WI38 (cell line): ENCODE measurements at regions not wholly inside any gene's neighbourhood (a gene's known extent, or its start where the extent isn't known, plus 50 kb on each side); places are given as distances from the start of the nearest gene placed in this dataset.

Source experiments
- H3K4me3 ChIP-seq: 2 replicates; pipeline ENCODE4 v1.5.1; 2011; ENCODE audit warnings: low read depth, mild to moderate bottlenecking, control low read depth, low read length
- TF ChIP-seq, protein P1 (sequence below): IDR thresholded peaks from 2 replicates; pipeline ENCODE4 v1.5.1; 2012; ENCODE audit warnings: low read depth, mild to moderate bottlenecking, control low read depth, low read length

DNA sequence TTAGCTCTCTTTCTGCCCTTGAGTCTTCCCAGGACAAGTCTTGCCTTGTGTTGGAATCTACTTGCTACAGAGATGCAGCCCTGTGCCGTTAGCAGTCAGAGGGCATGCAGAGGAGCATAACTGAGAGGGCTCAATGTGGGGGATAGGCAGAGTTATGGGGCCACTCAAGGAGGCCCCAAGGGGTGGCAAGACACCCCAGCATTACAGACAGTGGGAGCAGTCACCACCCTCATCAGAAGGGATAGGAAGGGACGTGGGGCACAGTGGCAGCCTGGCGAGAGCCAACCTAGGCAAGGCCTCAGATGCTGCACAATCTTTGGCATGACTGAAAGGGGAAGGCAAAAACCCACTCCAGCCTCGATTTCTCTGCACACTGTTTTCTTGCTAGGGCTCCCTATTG lies 169.1 kb downstream of the TMEM18 start:
- no peak overlapping the region for H3K4me3 ChIP-seq

DNA sequence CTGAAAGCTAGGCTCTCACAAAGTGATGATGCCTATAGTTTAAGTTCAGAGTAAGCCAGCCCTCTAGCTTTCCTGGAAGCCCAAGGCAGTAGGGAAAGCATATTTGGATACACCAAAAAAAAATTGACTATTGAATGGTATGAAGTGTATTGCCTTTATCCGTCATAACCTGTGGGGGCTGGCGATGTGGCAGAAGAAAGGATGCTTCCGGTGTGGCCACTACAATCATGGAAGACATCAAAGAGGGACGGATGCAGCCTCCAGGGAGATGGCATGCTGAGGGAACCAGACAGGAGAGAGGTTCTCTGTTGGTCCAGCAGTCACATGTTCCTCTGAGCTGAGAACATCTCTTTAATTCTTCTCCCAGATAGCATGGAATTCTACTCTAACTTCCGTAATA lies 170.3 kb downstream of the TMEM18 start:
- no peak overlapping the region for H3K4me3 ChIP-seq
- TF ChIP-seq, protein P1, sequence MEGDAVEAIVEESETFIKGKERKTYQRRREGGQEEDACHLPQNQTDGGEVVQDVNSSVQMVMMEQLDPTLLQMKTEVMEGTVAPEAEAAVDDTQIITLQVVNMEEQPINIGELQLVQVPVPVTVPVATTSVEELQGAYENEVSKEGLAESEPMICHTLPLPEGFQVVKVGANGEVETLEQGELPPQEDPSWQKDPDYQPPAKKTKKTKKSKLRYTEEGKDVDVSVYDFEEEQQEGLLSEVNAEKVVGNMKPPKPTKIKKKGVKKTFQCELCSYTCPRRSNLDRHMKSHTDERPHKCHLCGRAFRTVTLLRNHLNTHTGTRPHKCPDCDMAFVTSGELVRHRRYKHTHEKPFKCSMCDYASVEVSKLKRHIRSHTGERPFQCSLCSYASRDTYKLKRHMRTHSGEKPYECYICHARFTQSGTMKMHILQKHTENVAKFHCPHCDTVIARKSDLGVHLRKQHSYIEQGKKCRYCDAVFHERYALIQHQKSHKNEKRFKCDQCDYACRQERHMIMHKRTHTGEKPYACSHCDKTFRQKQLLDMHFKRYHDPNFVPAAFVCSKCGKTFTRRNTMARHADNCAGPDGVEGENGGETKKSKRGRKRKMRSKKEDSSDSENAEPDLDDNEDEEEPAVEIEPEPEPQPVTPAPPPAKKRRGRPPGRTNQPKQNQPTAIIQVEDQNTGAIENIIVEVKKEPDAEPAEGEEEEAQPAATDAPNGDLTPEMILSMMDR, result no peak

More for the DNA sequence above, 169.1 kb downstream of the TMEM18 start:
- TF ChIP-seq, protein P1, result no peak

DNA sequence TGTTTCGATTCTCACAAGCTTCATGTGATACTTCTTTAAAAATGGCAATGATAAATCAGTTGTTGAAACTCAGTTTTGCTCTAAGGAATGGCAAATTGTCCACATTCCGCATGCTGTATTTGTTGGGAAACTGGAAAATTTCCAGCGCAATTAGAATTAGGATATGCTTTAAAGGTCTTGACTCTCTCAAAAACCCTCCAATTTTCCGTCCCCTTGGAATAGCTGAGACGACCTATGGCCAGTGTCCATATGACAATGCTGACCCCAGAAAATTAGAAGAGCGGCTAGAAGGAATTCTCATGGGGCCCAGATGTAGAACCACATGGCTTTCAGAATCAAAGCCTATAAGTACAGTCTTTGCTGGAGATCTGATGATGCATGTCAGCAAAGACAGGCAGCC lies 170.8 kb downstream of the TMEM18 start:
- TF ChIP-seq, protein P1, result no peak
- no peak overlapping the region for H3K4me3 ChIP-seq

DNA sequence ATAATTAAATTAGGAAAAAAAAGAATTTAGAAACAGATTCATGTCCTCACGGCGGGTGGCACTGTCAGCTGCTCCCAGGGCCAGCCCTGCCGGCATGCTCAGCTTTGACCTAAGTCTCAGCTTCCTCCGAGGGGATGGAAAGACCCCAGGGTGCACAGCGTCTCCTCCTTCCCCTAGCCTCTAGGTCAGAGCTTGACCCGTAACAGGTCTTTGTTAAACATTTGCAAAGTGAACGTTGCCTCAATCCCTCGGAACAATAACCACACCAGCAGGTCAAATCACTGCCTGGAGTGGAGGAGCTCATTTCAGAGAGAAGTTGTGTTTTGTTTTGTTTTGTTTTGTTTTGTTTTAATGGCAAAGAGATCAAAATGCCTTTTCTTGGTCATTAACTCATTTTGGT lies 171.3 kb downstream of the TMEM18 start:
- no peak overlapping the region for H3K4me3 ChIP-seq
- TF ChIP-seq, protein P1, result no peak

DNA sequence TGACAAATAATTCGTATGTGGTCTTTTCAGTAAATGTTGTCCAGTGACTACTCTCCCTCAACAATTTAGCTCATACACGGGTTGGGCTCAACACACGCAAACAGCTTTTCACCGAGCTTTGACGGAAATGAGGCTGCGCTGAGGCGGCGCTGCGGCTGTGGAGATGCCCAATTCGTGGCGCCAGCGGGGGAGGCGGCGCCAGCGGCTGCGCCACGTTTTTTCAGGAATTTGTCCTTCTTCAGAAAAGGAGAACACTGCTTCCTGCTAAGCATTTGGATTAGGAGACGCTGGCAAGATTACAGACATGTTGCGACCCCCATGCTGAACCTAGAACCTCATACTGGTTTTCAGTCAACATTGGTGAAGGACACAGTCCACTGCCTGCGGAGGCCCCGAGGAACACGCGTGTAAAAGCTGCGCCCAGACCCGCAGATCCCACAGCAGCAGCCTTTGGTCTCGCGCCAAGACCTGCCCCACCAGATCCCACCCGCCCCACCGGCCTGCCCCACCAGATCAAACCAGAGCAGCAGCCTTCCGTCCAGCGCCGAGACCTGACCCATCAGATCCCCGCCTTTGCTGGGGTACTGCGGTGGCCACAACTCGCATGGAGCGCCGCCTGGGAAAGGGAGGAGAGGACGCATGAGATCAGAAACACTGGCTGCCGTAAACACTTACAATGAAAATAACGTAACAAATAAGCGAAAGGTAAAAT lies 173.8 kb downstream of the TMEM18 start:
- TF ChIP-seq, protein P1, result no peak
- no peak overlapping the region for H3K4me3 ChIP-seq

DNA sequence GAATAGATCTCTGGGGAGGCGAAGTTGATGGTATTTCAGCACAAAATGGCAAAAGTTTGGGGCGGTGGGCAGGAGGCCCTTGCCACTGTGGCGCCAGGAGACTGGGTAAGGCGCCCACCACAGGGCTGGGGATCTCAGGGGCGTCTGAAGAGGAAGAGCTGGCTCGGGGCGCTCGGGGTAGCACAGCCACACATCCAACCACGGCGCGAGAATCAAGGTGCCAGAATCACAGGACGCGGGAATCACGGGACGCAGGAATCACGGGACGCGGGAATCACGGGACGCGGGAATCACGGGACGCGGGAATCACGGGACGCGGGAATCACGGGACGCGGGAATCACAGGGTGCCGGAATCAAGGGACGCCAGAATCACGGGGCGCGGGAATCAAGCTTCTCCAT lies 174.4 kb downstream of the TMEM18 start:
- TF ChIP-seq, protein P1, result no peak
- H3K4me3 ChIP-seq, result no peak overlapping the region

DNA sequence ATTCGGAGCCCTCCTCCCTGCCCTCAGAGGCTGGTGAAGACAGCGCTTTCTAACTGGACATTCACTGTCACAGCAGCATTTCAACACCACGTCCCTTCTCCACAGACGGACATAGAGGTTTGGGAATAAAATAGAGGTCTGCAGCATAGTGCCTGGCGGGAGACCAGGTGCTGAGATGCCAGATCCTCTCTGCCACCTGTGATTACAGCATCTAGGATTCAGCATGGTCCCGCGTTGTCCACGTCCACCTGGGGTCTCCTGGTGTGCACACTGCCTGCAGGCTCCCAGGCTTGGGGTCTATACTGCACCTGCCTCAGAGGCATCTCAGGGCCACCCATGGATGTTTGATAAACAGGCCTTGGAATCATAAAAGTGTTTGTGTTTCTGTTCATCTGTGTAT lies 175.5 kb downstream of the TMEM18 start:
- TF ChIP-seq, protein P1, result no peak
- no peak overlapping the region for H3K4me3 ChIP-seq
